CD14-positive monocyte (primary cell): ENCODE measurements at regions not wholly inside any gene's neighbourhood (a gene's known extent, or its start where the extent isn't known, plus 50 kb on each side); places are given as distances from the start of the nearest gene placed in this dataset.

Experiments used
- DNase-seq, 3 donors: peaks; one replicate each; pipeline ENCODE4 v3.0.0-alpha.2; 2011 to 2022
- H2AFZ ChIP-seq: 2 replicates; pipeline ENCODE4 v1.6.0; 2012; ENCODE audit warnings: mild to moderate bottlenecking, low read depth, low read length, inconsistent platforms; ENCODE audit not compliant: insufficient read depth, poor library complexity, severe bottlenecking
- H3K27ac ChIP-seq, 2 donors: 1 replicate in 1 of 2; 2 replicates in 1 of 2; pipeline ENCODE4 v1.5.1; 2012 to 2013; ENCODE audit warnings: low read length in 2 of 2, control low read depth in 1 of 2, inconsistent platforms in 1 of 2, low read depth in 1 of 2, mild to moderate bottlenecking in 1 of 2
- H3K27me3 ChIP-seq, 2 donors: one replicate each; pipeline versions ENCODE4 v1.6.0 to v1.6.1; 2011 to 2013; ENCODE audit warnings: low read length in 2 of 2; ENCODE audit not compliant: control insufficient read depth in 2 of 2, insufficient read depth in 2 of 2
- H3K36me3 ChIP-seq, 2 donors: replicated peaks in 1 of 2; 1 replicate in 1 of 2; 2 replicates in 1 of 2; pipeline versions ENCODE4 v1.5.1 to v1.6.1; 2012 to 2013; ENCODE audit warnings: low read length in 2 of 2, control low read depth in 1 of 2, inconsistent platforms in 1 of 2, mild to moderate bottlenecking in 1 of 2; ENCODE audit not compliant: insufficient read depth in 2 of 2, control insufficient read depth in 1 of 2
- H3K4me1 ChIP-seq, 2 donors: 1 replicate in 1 of 2; 2 replicates in 1 of 2; pipeline versions ENCODE4 v1.5.1 to v1.6.1; 2012 to 2013; ENCODE audit warnings: low read length in 2 of 2, control low read depth in 1 of 2, inconsistent platforms in 1 of 2, mild to moderate bottlenecking in 1 of 2, moderate library complexity in 1 of 2; ENCODE audit not compliant: insufficient read depth in 2 of 2, control insufficient read depth in 1 of 2
- H3K4me2 ChIP-seq: replicated peaks from 2 replicates; pipeline ENCODE3; 2012; ENCODE audit warnings: low read length, moderate library complexity, mild to moderate bottlenecking; ENCODE audit not compliant: poor library complexity, severe bottlenecking; ENCODE audit errors: extremely low read depth
- H3K4me3 ChIP-seq, 3 experiments: fragments of 200-600 bp in 1 of 3; sonication (generic) in 1 of 3; replicated peaks in 1 of 3; 1 replicate in 2 of 3; 2 replicates in 1 of 3; pipeline ENCODE4 v1.5.1; 2011 to 2013; ENCODE audit warnings: low read length in 3 of 3, mild to moderate bottlenecking in 3 of 3, control low read depth in 2 of 3, low read depth in 2 of 3, inconsistent platforms in 1 of 3, moderate library complexity in 1 of 3
- H3K79me2 ChIP-seq: 2 replicates; pipeline ENCODE4 v1.6.0; 2012; ENCODE audit warnings: mild to moderate bottlenecking, control low read depth, inconsistent platforms, low read length, moderate library complexity; ENCODE audit not compliant: insufficient read depth
- H3K9ac ChIP-seq: 2 replicates; pipeline ENCODE4 v1.6.0; 2017; ENCODE audit warnings: low read length, mild to moderate bottlenecking; ENCODE audit not compliant: insufficient read depth, poor library complexity, severe bottlenecking
- H3K9me3 ChIP-seq, 2 donors: replicated peaks in 1 of 2; 1 replicate in 1 of 2; 2 replicates in 1 of 2; pipeline versions ENCODE4 v1.5.1 to v1.6.1; 2012 to 2013; ENCODE audit warnings: low read length in 2 of 2, control low read depth in 1 of 2; ENCODE audit not compliant: control insufficient read depth in 1 of 2, insufficient read depth in 1 of 2
- H4K20me1 ChIP-seq: 2 replicates; pipeline ENCODE4 v1.6.0; 2012; ENCODE audit warnings: mild to moderate bottlenecking, low read length, control low read depth, moderate library complexity; ENCODE audit not compliant: insufficient read depth
- H3K27ac Mint-ChIP-seq, 7 donors: one replicate each; pipeline ENCODE4 v1.8.0; 2020; ENCODE audit warnings: mild to moderate bottlenecking in 7 of 7, mixed read lengths in 7 of 7, moderate library complexity in 6 of 7, inconsistent platforms in 2 of 7
- H3K27me3 Mint-ChIP-seq, 3 donors: one replicate each; pipeline ENCODE4 v1.8.0; 2021 to 2022; ENCODE audit warnings: low read depth in 3 of 3, mild to moderate bottlenecking in 3 of 3, mixed read lengths in 3 of 3, moderate library complexity in 3 of 3, inconsistent platforms in 1 of 3
- H3K36me3 Mint-ChIP-seq, 2 donors: one replicate each; pipeline ENCODE4 v1.8.0; 2020; ENCODE audit warnings: mixed read lengths in 2 of 2, inconsistent platforms in 1 of 2, mild to moderate bottlenecking in 1 of 2
- H3K4me1 Mint-ChIP-seq: one replicate; pipeline ENCODE4 v1.8.0; 2020; ENCODE audit warnings: mild to moderate bottlenecking, mixed read lengths
- H3K4me3 Mint-ChIP-seq, 2 donors: one replicate each; pipeline ENCODE4 v1.8.0; 2020; ENCODE audit warnings: mild to moderate bottlenecking in 2 of 2, mixed read lengths in 2 of 2, moderate library complexity in 1 of 2
- H3K9me3 Mint-ChIP-seq, 7 donors: one replicate each; pipeline ENCODE4 v1.8.0; 2020 to 2022; ENCODE audit warnings: mixed read lengths in 7 of 7, mild to moderate bottlenecking in 6 of 7, moderate library complexity in 6 of 7, inconsistent platforms in 2 of 7
- WGBS: methylation state at CpG from one replicate; pipeline ENCODE4 v1.1.5; 2013; ENCODE audit warnings: missing lambda C conversion rate; ENCODE audit not compliant: insufficient coverage; 5-methylcytosine and 5-hydroxymethylcytosine counted together
- intact Hi-C, 2 donors: fragments of 100-400 bp; cut with micrococcal nuclease; formaldehyde crosslinking; loops; one replicate each; pipeline versions ENCODE4 v1.15.0 to v1.15.1; 2023
- TF ChIP-seq, protein P1 (sequence below): fragments of 200-600 bp; IDR thresholded peaks from one replicate; pipeline ENCODE4 v1.8.0; 2022; ENCODE audit warnings: antibody characterized with exemption, mild to moderate bottlenecking

DNA sequence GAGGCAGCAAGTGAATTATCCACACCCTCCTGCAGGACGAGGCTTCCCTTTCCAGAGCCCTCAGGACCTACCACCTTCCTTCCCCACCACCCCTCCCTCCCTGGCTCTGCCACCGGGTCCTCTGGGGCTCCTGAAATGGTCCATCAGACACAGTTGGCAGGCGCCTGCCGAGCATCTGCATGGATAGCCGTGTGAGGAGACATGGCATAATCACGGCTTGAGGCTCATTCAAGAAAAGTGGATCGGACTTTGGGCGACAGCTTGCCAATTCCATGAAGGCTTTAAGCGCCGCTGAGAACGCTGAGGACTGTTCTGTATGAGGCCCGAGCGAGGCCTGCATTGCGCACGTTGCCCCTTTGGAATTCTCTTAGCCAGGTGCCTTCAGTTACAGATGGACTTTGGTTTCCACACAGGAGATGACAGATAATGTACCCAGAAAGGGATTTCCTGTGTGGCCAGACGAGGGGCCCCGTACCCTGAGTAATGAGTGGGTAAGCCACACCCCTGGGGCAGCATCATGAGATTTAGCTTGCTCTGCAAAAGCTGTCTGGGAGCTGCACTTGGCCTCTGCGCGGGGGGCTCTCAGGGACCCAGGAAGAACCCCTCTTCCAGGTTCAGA is 179.8 kb downstream of the OLFM1 start:
- Mint-ChIP-seq H3K36me3 (no peaks in the 10 kb centered on the region), H3K27me3 (peaks cover 5 to 8% (median 5%) of the 10 kb centered on the region in 3 donors), H3K27ac (no peak overlapping the region), H3K9me3 (peaks cover 0 to 5% (median 2%) of the 10 kb centered on the region in 7 donors), H3K4me1 (no peaks in the 10 kb centered on the region), H3K4me3 (no peak overlapping the region)
- Histone ChIP-seq H3K36me3 (no peaks in the 10 kb centered on the region), H3K4me2 (no peak overlapping the region), H3K79me2 (no peaks in the 10 kb centered on the region), H3K4me1 (no peaks in the 10 kb centered on the region), H4K20me1 (no peaks in the 10 kb centered on the region), H3K4me3 (no peak overlapping the region), H2AFZ (no peak overlapping the region), H3K27ac (no peak overlapping the region), H3K27me3 (no peaks in the 10 kb centered on the region), H3K9me3 (no peaks in the 10 kb centered on the region), H3K9ac (no peak overlapping the region)
- TF ChIP-seq, protein P1, sequence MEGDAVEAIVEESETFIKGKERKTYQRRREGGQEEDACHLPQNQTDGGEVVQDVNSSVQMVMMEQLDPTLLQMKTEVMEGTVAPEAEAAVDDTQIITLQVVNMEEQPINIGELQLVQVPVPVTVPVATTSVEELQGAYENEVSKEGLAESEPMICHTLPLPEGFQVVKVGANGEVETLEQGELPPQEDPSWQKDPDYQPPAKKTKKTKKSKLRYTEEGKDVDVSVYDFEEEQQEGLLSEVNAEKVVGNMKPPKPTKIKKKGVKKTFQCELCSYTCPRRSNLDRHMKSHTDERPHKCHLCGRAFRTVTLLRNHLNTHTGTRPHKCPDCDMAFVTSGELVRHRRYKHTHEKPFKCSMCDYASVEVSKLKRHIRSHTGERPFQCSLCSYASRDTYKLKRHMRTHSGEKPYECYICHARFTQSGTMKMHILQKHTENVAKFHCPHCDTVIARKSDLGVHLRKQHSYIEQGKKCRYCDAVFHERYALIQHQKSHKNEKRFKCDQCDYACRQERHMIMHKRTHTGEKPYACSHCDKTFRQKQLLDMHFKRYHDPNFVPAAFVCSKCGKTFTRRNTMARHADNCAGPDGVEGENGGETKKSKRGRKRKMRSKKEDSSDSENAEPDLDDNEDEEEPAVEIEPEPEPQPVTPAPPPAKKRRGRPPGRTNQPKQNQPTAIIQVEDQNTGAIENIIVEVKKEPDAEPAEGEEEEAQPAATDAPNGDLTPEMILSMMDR, result no peak
- intact Hi-C loops, result no loop called here
- WGBS, result 73% methylated on average over 19 of the region's 19 CpGs
- no peak for DNase-seq

DNA sequence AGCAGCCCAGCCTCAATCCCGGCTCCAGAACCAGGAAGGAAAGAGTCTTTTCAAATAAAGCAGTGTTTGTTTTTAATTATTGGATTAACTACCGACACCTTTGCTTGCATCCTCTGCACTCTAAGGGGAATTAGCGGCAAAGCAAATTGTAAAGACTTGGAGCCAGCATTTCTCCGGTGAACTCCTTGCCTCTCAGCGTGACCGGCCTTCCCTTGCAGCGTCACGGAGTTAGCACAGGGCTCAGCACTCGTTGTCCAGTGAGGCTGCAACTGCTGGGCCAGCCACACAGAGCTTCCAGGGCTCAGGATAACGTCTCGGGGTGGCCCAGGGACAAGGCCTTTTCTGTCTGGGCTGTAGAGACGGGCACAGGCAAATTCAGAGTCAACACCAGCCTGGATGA is 180.6 kb downstream of the OLFM1 start:
- Histone ChIP-seq H2AFZ (no peak overlapping the region), H4K20me1 (no peaks in the 10 kb centered on the region), H3K9me3 (no peaks in the 10 kb centered on the region), H3K36me3 (no peaks in the 10 kb centered on the region), H3K4me3 (no peak overlapping the region), H3K79me2 (no peaks in the 10 kb centered on the region), H3K4me2 (no peak overlapping the region), H3K4me1 (no peaks in the 10 kb centered on the region), H3K9ac (no peak overlapping the region), H3K27me3 (no peaks in the 10 kb centered on the region), H3K27ac (no peak overlapping the region)
- no peak overlapping the region for H3K4me3 Mint-ChIP-seq
- H3K9me3 Mint-ChIP-seq, result peaks cover 0 to 5% (median 2%) of the 10 kb centered on the region in 7 donors
- H3K36me3 Mint-ChIP-seq, result no peaks in the 10 kb centered on the region
- TF ChIP-seq, protein P1, result no peak
- 87% methylated on average over 11 of the region's 12 CpGs for WGBS
- intact Hi-C loops, result no loop called here
- H3K27me3 Mint-ChIP-seq, result peaks cover 6 to 10% (median 7%) of the 10 kb centered on the region in 3 donors
- no peak overlapping the region for H3K27ac Mint-ChIP-seq
- H3K4me1 Mint-ChIP-seq, result no peaks in the 10 kb centered on the region
- no peak for DNase-seq
